Tibial artery (tissue), 4 donors: ENCODE measurements at regions not wholly inside any gene's neighbourhood (a gene's known extent, or its start where the extent isn't known, plus 50 kb on each side); places are given as distances from the start of the nearest gene placed in this dataset.

ENCODE experiments used
- DNase-seq, 2 donors: peaks; one replicate each; pipeline ENCODE4 v3.0.0-alpha.2; 2019
- H3K27ac ChIP-seq, 2 donors: fragments of 200-600 bp; sonication (generic) in 1 of 2; 1 replicate in 1 of 2; 2 replicates in 1 of 2; pipeline ENCODE4 v1.5.1; 2018 to 2019; ENCODE audit warnings: mild to moderate bottlenecking in 1 of 2
- H3K27me3 ChIP-seq, 2 donors: fragments of 200-600 bp; sonication (generic) in 1 of 2; one replicate each; pipeline versions ENCODE4 v1.5.1 to v1.6.0; 2016 to 2019
- H3K36me3 ChIP-seq, 3 donors: fragments of 200-600 bp; sonication (generic) in 2 of 3; one replicate each; pipeline ENCODE4 v1.5.1; 2016 to 2019; ENCODE audit warnings: mild to moderate bottlenecking in 2 of 3
- H3K4me1 ChIP-seq, 4 donors: fragments of 200-600 bp; sonication (generic) in 2 of 4; 1 replicate in 3 of 4; 2 replicates in 1 of 4; pipeline ENCODE4 v1.5.1; 2016 to 2019
- H3K4me3 ChIP-seq, 2 donors: fragments of 200-600 bp; sonication (generic) in 1 of 2; 1 replicate in 1 of 2; 2 replicates in 1 of 2; pipeline ENCODE4 v1.5.1; 2018 to 2019; ENCODE audit warnings: mild to moderate bottlenecking in 2 of 2
- H3K9me3 ChIP-seq, 3 donors: fragments of 200-600 bp; sonication (generic) in 1 of 3; one replicate each; pipeline ENCODE4 v1.5.1; 2016 to 2019
- CTCF ChIP-seq, 2 experiments: fragments of 200-600 bp in 1 of 2; fragments of 450-650 bp in 1 of 2; IDR thresholded peaks; one replicate each; pipeline ENCODE4 v1.5.1; 2017 to 2019; ENCODE audit warnings: antibody characterized with exemption in 2 of 2, mild to moderate bottlenecking in 1 of 2, moderate library complexity in 1 of 2
- intact Hi-C: fragments of 100-400 bp; cut with DNase I; formaldehyde crosslinking; loops from one replicate; pipeline ENCODE4 v1.15.0; 2023; ENCODE audit warnings: low total_unique reads

DNA sequence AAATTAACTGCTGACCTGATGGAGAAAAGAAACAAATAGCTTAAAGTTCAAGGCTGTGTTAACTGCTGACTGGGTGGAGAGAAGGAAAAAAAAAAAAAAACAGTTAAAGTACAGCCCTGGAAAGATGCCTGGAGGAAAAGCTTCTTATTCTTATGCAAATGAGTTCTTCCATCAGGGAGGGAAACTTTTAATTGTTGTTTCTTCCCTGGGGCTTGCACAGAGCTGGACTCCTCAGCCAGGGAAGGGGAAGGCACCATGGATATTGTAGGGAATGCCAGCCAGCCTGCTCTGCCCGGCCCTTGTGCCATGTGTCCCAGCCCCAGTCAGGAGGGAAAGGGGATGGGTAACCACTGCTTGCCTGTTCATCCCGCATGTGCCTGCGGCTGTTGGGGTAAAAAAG lies 833.1 kb upstream of the CRIM1 start:
- no peak for TF ChIP-seq CTCF (IDR thresholded peaks at IDR 0.05)
- Histone ChIP-seq H3K27ac (no peak overlapping the region), H3K36me3 (no peaks in the 10 kb centered on the region), H3K4me1 (no peaks in the 10 kb centered on the region), H3K27me3 (no peaks in the 10 kb centered on the region), H3K4me3 (no peak overlapping the region), H3K9me3 (peaks cover 0 to 4% (median 0%) of the 10 kb centered on the region in 3 donors)
- intact Hi-C loops = no loop called here
- DNase-seq = no peak

DNA sequence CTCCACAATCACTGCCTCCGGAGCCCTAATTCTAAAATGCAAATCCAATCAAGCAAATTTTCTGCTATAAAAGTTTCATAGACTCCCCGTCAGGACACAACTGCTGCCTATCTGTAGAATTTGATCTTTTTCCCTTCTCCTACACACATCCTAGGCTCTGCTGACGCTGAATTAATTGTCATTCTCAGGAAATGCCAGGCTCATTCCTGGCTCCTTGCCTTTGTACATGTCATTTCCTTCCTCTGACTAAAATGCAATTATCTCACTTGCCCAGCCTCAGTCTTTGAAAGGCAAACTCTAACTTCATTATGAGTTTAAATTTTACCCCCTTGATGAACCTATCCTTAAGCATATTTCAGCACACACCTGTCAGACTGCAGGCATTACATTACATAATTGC lies 844.9 kb upstream of the CRIM1 start:
- Histone ChIP-seq H3K36me3 (no peaks in the 10 kb centered on the region), H3K9me3 (no peaks in the 10 kb centered on the region), H3K27me3 (no peaks in the 10 kb centered on the region), H3K4me1 (no peaks in the 10 kb centered on the region), H3K4me3 (no peak overlapping the region), H3K27ac (no peak overlapping the region)
- DNase-seq = no peak
- intact Hi-C loops = no loop called here
- no peak for TF ChIP-seq CTCF (IDR thresholded peaks at IDR 0.05)

- no peak for TF ChIP-seq CTCF (IDR thresholded peaks at IDR 0.05)
- no peak overlapping the region for H3K27ac ChIP-seq
- no peaks in the 10 kb centered on the region for H3K36me3 ChIP-seq
- no peaks in the 10 kb centered on the region for H3K9me3 ChIP-seq
- no peaks in the 10 kb centered on the region for H3K27me3 ChIP-seq
- no peaks in the 10 kb centered on the region for H3K4me1 ChIP-seq
- intact Hi-C loops = no loop called here
- no peak overlapping the region for H3K4me3 ChIP-seq
- no peak for DNase-seq
Measured at GRCh38 chr2:35508601-35509000, 847.0 kb upstream of the CRIM1 start.

- no peak overlapping the region for H3K4me3 ChIP-seq
- no peaks in the 10 kb centered on the region for H3K4me1 ChIP-seq
- no peaks in the 10 kb centered on the region for H3K9me3 ChIP-seq
- no peak for TF ChIP-seq CTCF (IDR thresholded peaks at IDR 0.05)
- no peak for DNase-seq
- no peak overlapping the region for H3K27ac ChIP-seq
- no peaks in the 10 kb centered on the region for H3K36me3 ChIP-seq
- intact Hi-C loops = no loop called here
- H3K27me3 ChIP-seq = no peaks in the 10 kb centered on the region
Measured at GRCh38 chr2:35504419-35504818, 851.2 kb upstream of the CRIM1 start.

- TF ChIP-seq CTCF (IDR thresholded peaks at IDR 0.05) = no peak
- no peak overlapping the region for H3K4me3 ChIP-seq
- DNase-seq = no peak
- no peaks in the 10 kb centered on the region for H3K27me3 ChIP-seq
- no peaks in the 10 kb centered on the region for H3K36me3 ChIP-seq
- H3K9me3 ChIP-seq = no peaks in the 10 kb centered on the region
- intact Hi-C loops = no loop called here
- H3K4me1 ChIP-seq = no peaks in the 10 kb centered on the region
- no peak overlapping the region for H3K27ac ChIP-seq
Measured at GRCh38 chr2:35503738-35504199, 851.8 kb upstream of the CRIM1 start.

GRCh38 chr2:35503311-35503710 lies 852.3 kb upstream of the CRIM1 start:
- no peak overlapping the region for H3K27ac ChIP-seq
- intact Hi-C loops = no loop called here
- TF ChIP-seq CTCF (IDR thresholded peaks at IDR 0.05) = no peak
- no peaks in the 10 kb centered on the region for H3K9me3 ChIP-seq
- no peak overlapping the region for H3K4me3 ChIP-seq
- H3K27me3 ChIP-seq = no peaks in the 10 kb centered on the region
- no peaks in the 10 kb centered on the region for H3K4me1 ChIP-seq
- no peaks in the 10 kb centered on the region for H3K36me3 ChIP-seq
- no peak for DNase-seq
